ENCODE measurements at regions not wholly inside any gene's neighbourhood (a gene's known extent, or its start where the extent isn't known, plus 50 kb on each side); places are given as distances from the start of the nearest gene placed in this dataset.
A peak's percentile ranks its signal among the peaks of the same experiment; 100 is the strongest.

DNA sequence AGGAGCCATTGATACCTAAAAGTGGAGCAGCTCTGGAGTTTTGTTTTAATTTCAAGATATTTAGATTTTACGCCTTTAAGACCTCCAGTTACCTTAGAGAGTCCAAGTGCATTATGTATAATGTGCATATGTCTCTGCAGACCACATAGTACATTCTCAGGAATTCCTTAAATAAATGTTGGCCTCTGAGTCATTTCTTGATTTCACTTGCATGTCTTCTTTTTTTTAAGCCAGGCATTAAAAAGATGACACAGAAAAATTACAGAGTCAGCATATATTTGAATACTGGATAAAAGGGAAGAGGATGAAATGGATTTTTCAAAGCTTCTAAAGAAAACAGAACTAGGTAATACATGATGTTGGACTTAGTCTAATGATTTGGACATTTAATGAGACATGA lies 125.2 kb downstream of the TMCO5A start (continued):
- no peak for TF ChIP-seq TAF1 (IDR thresholded peaks at IDR 0.05; ENCODE audit: borderline replicate concordance, low read depth, low read length)
- no peak for TF ChIP-seq NFIC (IDR thresholded peaks at IDR 0.05; ENCODE audit: borderline replicate concordance)
- no peak for TF ChIP-seq POLR2AphosphoS5 (IDR thresholded peaks at IDR 0.05; ENCODE audit: low read depth, low read length)
- TF ChIP-seq YY1 (IDR thresholded peaks at IDR 0.05; ENCODE audit: low read depth): no peak
- TF ChIP-seq SMC3 (IDR thresholded peaks at IDR 0.05; ENCODE audit: low read depth, low read length): no peak
- TF ChIP-seq, protein P1, sequence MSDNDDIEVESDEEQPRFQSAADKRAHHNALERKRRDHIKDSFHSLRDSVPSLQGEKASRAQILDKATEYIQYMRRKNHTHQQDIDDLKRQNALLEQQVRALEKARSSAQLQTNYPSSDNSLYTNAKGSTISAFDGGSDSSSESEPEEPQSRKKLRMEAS (IDR thresholded peaks at IDR 0.05; ENCODE audit: low read depth): no peak
- no peak for TF ChIP-seq CHD2 (IDR thresholded peaks at IDR 0.05; ENCODE audit: low read length, partially characterized antibody)
- TF ChIP-seq EZH2phosphoT487 (IDR thresholded peaks at IDR 0.05; ENCODE audit: borderline replicate concordance, low read depth): no peak
- TF ChIP-seq MXI1 (IDR thresholded peaks at IDR 0.05; ENCODE audit: low read depth, low read length): no peak
- TF ChIP-seq RAD21 (IDR thresholded peaks at IDR 0.05; ENCODE audit: low read length): no peak

DNA sequence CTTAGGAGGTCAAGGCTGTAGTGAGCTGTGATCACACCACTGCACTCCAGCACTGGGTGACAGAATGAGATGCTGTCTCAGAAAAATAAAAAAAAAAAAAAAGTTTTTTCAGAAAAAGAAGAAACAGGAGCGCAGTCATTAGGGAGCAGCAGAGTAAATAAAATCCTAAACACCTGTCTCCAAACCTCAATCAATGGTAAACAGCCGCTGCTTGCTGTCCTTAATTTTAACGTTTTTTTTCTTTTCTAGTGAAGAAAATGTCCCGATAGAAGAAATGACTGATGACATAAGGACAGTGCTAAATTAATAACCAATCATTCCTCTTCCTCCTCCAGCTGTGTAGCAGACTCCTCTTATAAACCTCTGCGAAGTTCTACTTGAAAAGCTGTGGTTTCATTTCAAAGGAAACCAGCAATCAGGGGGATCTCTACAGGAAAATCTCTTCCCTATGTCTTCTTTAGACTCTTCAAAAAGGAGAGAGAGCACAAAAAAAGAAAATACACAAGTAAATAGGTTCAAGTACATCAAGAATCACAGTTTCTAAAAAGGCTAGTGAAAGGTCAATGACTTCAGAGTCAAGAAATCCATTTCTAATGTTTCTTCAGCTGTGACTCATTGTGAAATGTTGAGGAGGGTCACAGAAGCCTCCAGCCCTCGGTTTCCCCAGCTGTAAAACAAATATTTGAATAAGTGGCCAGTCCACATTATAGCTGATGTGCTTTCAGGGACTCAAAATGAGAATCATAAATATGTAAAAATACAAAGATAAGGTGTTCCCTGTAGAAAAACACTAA lies 127.6 kb downstream of the TMCO5A start:
- H3K27me3 ChIP-seq (ENCODE audit: insufficient read depth): no peaks in the 10 kb centered on the region
- peak overlapping the region; percentile 37; the same call in 1 of the 2 replicates for H3K4me2 ChIP-seq
- H3K36me3 ChIP-seq (replicated peaks in 1 of 2; ENCODE audit: control insufficient read depth in 1 of 2, insufficient read depth in 2 of 2, low read length in 1 of 2): no peaks in the 10 kb centered on the region
- CTCF ChIA-PET: interaction anchor here (0.6 kb wide), 1 partner anchor 628 kb away, joined by 3 read pairs; no protein-coding TSS in a partner anchor
- H3F3A ChIP-seq (replicated peaks; ENCODE audit: insufficient read depth): no peaks in the 10 kb centered on the region
- POLR2A ChIA-PET: no interaction called here
- no peaks in the 10 kb centered on the region for H3K79me2 ChIP-seq (ENCODE audit: insufficient read depth)
- no peak for DNase-seq
- H4K20me1 ChIP-seq (ENCODE audit: insufficient read depth): no peaks in the 10 kb centered on the region
- H3K9me2 ChIP-seq: no peaks in the 10 kb centered on the region
- H3K9me3 ChIP-seq: no peaks in the 10 kb centered on the region
- peaks cover 3 to 14% of the 10 kb centered on the region in 2 experiments; a peak in 2 of 4 replicates for H3K4me1 ChIP-seq (ENCODE audit: control insufficient read depth in 1 of 2, insufficient read depth in 2 of 2, low read depth in 1 of 2, low read length in 1 of 2)
- TF ChIP-seq NRF1 (IDR thresholded peaks at IDR 0.05; ENCODE audit: low read depth, low read length): no peak
- no peak overlapping the region for H3K4me3 ChIP-seq (ENCODE audit: low read depth in 2 of 2, low read length in 1 of 2)
- no peak overlapping the region for H2AFZ ChIP-seq (ENCODE audit: low read depth)
- peak overlapping the region in 1 of 2 experiments; percentile 70; a peak in 1 of 4 replicates for H3K27ac ChIP-seq (ENCODE audit: low read depth in 2 of 2, low read length in 1 of 2)
- 77% methylated on average over 6 of the region's 6 CpGs for WGBS (ENCODE audit: low lambda C conversion rate)
- H3K9ac ChIP-seq: no peak overlapping the region

DNA sequence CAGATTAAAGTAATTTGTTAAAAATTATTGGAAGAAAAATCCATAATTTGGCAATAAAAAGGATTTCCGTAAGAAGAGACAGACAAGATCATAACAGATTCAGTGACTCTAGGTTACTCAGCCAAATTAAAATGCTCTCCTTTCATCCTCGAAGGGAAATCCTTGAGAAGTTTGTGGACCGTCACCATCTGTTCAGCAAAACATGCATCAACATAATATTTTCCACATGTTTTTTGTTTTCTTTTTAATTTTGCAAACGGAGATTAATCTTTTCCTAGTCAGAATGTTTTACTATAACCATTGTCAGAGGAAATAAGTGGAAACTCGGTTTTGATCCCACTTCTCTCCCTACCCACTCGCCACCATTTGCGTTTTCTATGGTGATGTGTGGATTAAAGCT lies 128.3 kb downstream of the TMCO5A start:
- Histone ChIP-seq H3K9me3 (no peaks in the 10 kb centered on the region), H3K4me2 (peak overlapping the region; percentile 37; the same call in 1 of the 2 replicates), H3K9ac (no peak overlapping the region), H3K9me2 (no peaks in the 10 kb centered on the region), H3K27ac (ENCODE audit: low read depth in 2 of 2, low read length in 1 of 2) (peak overlapping the region in 1 of 2 experiments; percentile 70; a peak in 1 of 4 replicates), H3K27me3 (ENCODE audit: insufficient read depth) (no peaks in the 10 kb centered on the region), H3K4me1 (ENCODE audit: control insufficient read depth in 1 of 2, insufficient read depth in 2 of 2, low read depth in 1 of 2, low read length in 1 of 2) (peaks cover 3 to 14% of the 10 kb centered on the region in 2 experiments; a peak in 2 of 4 replicates), H3K36me3 (replicated peaks in 1 of 2; ENCODE audit: control insufficient read depth in 1 of 2, insufficient read depth in 2 of 2, low read length in 1 of 2) (no peaks in the 10 kb centered on the region), H3F3A (replicated peaks; ENCODE audit: insufficient read depth) (no peaks in the 10 kb centered on the region), H2AFZ (ENCODE audit: low read depth) (no peak overlapping the region; the same call in 1 of the 2 replicates), H3K4me3 (ENCODE audit: low read depth in 2 of 2, low read length in 1 of 2) (no peak overlapping the region), H3K79me2 (ENCODE audit: insufficient read depth) (no peaks in the 10 kb centered on the region), H4K20me1 (ENCODE audit: insufficient read depth) (no peaks in the 10 kb centered on the region)
- CTCF ChIA-PET: no interaction called here
- POLR2A ChIA-PET: interaction anchor here (0.5 kb wide), 1 partner anchor 1003 kb away, joined by 3 read pairs; no protein-coding TSS in a partner anchor
- 57% methylated on average over 7 of the region's 7 CpGs for WGBS (ENCODE audit: low lambda C conversion rate)
- no peak for DNase-seq
- TF ChIP-seq, protein P2, sequence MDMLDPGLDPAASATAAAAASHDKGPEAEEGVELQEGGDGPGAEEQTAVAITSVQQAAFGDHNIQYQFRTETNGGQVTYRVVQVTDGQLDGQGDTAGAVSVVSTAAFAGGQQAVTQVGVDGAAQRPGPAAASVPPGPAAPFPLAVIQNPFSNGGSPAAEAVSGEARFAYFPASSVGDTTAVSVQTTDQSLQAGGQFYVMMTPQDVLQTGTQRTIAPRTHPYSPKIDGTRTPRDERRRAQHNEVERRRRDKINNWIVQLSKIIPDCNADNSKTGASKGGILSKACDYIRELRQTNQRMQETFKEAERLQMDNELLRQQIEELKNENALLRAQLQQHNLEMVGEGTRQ (IDR thresholded peaks at IDR 0.05; ENCODE audit: borderline replicate concordance, low read depth, low read length): no peak
- no peak for TF ChIP-seq POLR2AphosphoS5 (IDR thresholded peaks at IDR 0.05; ENCODE audit: low read depth, low read length)
- TF ChIP-seq TCF12 (IDR thresholded peaks at IDR 0.05): peak; percentile 83
- TF ChIP-seq EZH2phosphoT487 (IDR thresholded peaks at IDR 0.05; ENCODE audit: borderline replicate concordance, low read depth): no peak
- TF ChIP-seq, protein P3, sequence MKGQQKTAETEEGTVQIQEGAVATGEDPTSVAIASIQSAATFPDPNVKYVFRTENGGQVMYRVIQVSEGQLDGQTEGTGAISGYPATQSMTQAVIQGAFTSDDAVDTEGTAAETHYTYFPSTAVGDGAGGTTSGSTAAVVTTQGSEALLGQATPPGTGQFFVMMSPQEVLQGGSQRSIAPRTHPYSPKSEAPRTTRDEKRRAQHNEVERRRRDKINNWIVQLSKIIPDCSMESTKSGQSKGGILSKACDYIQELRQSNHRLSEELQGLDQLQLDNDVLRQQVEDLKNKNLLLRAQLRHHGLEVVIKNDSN (IDR thresholded peaks at IDR 0.05; ENCODE audit: borderline replicate concordance, low read depth): no peak
- TF ChIP-seq, protein P4, sequence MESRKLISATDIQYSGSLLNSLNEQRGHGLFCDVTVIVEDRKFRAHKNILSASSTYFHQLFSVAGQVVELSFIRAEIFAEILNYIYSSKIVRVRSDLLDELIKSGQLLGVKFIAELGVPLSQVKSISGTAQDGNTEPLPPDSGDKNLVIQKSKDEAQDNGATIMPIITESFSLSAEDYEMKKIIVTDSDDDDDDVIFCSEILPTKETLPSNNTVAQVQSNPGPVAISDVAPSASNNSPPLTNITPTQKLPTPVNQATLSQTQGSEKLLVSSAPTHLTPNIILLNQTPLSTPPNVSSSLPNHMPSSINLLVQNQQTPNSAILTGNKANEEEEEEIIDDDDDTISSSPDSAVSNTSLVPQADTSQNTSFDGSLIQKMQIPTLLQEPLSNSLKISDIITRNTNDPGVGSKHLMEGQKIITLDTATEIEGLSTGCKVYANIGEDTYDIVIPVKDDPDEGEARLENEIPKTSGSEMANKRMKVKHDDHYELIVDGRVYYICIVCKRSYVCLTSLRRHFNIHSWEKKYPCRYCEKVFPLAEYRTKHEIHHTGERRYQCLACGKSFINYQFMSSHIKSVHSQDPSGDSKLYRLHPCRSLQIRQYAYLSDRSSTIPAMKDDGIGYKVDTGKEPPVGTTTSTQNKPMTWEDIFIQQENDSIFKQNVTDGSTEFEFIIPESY (IDR thresholded peaks at IDR 0.05; ENCODE audit: borderline replicate concordance, low read depth): no peak
- TF ChIP-seq, protein P1 (IDR thresholded peaks at IDR 0.05; ENCODE audit: low read depth): no peak
- no peak for TF ChIP-seq TAF1 (IDR thresholded peaks at IDR 0.05; ENCODE audit: borderline replicate concordance, low read depth, low read length)
- TF ChIP-seq RAD21 (IDR thresholded peaks at IDR 0.05; ENCODE audit: low read length): no peak
- TF ChIP-seq SIN3A (IDR thresholded peaks at IDR 0.05; ENCODE audit: borderline replicate concordance, low read depth, low read length): no peak
- TF ChIP-seq JUND (IDR thresholded peaks at IDR 0.05): peak; percentile 9; the same call in 1 of the 2 replicates
- TF ChIP-seq FOXJ3 (CRISPR knock-in tag; IDR thresholded peaks at IDR 0.05): no peak
- TF ChIP-seq MXI1 (IDR thresholded peaks at IDR 0.05; ENCODE audit: low read depth, low read length): no peak
- TF ChIP-seq RXRA (IDR thresholded peaks at IDR 0.05; ENCODE audit: borderline replicate concordance, low read depth): no peak
- TF ChIP-seq YY1 (IDR thresholded peaks at IDR 0.05; ENCODE audit: low read depth): no peak
- TF ChIP-seq MEF2A (IDR thresholded peaks at IDR 0.05; ENCODE audit: borderline replicate concordance, low read depth): no peak
- TF ChIP-seq CHD2 (IDR thresholded peaks at IDR 0.05; ENCODE audit: low read length, partially characterized antibody): no peak

Data from SK-N-SH (cell line).